HEK293 (cell line): ENCODE measurements at regions not wholly inside any gene's neighbourhood (a gene's known extent, or its start where the extent isn't known, plus 50 kb on each side); places are given as distances from the start of the nearest gene placed in this dataset.

ENCODE experiments used
- CTCF ChIP-seq: fragments of 450-650 bp; formaldehyde crosslinking; IDR thresholded peaks from 2 replicates; pipeline ENCODE4 v1.5.1; 2016; ENCODE audit warnings: missing biosample characterization, missing genetic modification characterization
- GLIS1 ChIP-seq: fragments of 450-650 bp; formaldehyde crosslinking; IDR thresholded peaks from 2 replicates; pipeline ENCODE4 v1.5.1; 2016; ENCODE audit warnings: missing biosample characterization, missing genetic modification characterization
- OVOL3 ChIP-seq: fragments of 450-650 bp; formaldehyde crosslinking; IDR thresholded peaks from 2 replicates; pipeline ENCODE4 v1.5.1; 2016; ENCODE audit warnings: missing biosample characterization, missing genetic modification characterization
- ZNF394 ChIP-seq: fragments of 450-650 bp; formaldehyde crosslinking; IDR thresholded peaks from 2 replicates; pipeline ENCODE4 v1.5.1; 2016; ENCODE audit warnings: missing biosample characterization, missing genetic modification characterization, mild to moderate bottlenecking, moderate library complexity, borderline replicate concordance
- ZNF529 ChIP-seq: fragments of 450-650 bp; formaldehyde crosslinking; IDR thresholded peaks from 2 replicates; pipeline ENCODE4 v1.5.1; 2017; ENCODE audit warnings: missing genetic modification characterization, missing biosample characterization; ENCODE audit not compliant: insufficient replicate concordance
- ZNF530 ChIP-seq: fragments of 450-650 bp; formaldehyde crosslinking; IDR thresholded peaks from 2 replicates; pipeline ENCODE4 v1.5.1; 2016; ENCODE audit warnings: low read depth, missing biosample characterization, missing genetic modification characterization
- ZNF626 ChIP-seq: fragments of 450-650 bp; sonication (Bioruptor Pico); formaldehyde crosslinking; IDR thresholded peaks from 2 replicates; pipeline ENCODE4 v1.5.1; 2018; ENCODE audit warnings: missing biosample characterization, missing genetic modification characterization, inconsistent platforms
- ZNF792 ChIP-seq: fragments of 450-650 bp; formaldehyde crosslinking; IDR thresholded peaks from 2 replicates; pipeline ENCODE4 v1.5.1; 2016; ENCODE audit warnings: missing biosample characterization, missing genetic modification characterization
- ZSCAN5A ChIP-seq: fragments of 450-650 bp; formaldehyde crosslinking; IDR thresholded peaks from 2 replicates; pipeline ENCODE4 v1.5.1; 2016; ENCODE audit warnings: missing biosample characterization, missing genetic modification characterization
- TF ChIP-seq, protein P1 (sequence below): fragments of 450-650 bp; formaldehyde crosslinking; IDR thresholded peaks from 2 replicates; pipeline ENCODE4 v1.5.1; 2016; ENCODE audit warnings: missing biosample characterization, missing genetic modification characterization

DNA sequence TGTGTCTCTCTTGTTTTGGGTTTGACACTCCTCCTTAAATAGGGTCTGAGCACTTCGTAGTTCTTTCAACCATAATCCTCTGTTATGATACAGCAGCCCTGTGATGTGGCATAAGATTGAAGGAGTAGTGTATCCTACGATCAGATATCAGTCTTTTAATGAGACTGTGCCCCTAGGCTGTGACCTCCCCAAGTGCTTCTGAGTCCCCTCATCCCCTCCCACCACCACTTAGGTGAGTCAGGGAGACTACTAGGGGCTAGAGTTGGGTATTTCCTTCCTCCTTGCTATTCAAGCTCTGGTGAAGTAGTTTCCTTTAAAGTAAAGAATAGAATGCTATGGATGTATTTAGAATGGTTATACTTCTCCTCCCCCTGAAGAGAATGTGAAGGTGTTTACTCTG, 637.2 kb upstream of the GRAMD2B start:
- TF ChIP-seq OVOL3: no peak
- TF ChIP-seq CTCF (tag by site-specific recombination): no peak
- TF ChIP-seq, protein P1, sequence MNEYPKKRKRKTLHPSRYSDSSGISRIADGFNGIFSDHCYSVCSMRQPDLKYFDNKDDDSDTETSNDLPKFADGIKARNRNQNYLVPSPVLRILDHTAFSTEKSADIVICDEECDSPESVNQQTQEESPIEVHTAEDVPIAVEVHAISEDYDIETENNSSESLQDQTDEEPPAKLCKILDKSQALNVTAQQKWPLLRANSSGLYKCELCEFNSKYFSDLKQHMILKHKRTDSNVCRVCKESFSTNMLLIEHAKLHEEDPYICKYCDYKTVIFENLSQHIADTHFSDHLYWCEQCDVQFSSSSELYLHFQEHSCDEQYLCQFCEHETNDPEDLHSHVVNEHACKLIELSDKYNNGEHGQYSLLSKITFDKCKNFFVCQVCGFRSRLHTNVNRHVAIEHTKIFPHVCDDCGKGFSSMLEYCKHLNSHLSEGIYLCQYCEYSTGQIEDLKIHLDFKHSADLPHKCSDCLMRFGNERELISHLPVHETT (tag by site-specific recombination): no peak
- TF ChIP-seq ZNF626 (tag by site-specific recombination): no peak
- no peak for TF ChIP-seq ZNF529 (tag by site-specific recombination)
- no peak for TF ChIP-seq ZNF394
- no peak for TF ChIP-seq ZNF792
- no peak for TF ChIP-seq GLIS1 (tag by site-specific recombination)
- no peak for TF ChIP-seq ZNF530 (tag by site-specific recombination)
- TF ChIP-seq ZSCAN5A (tag by site-specific recombination): no peak
